Amniotic epithelial cell (primary cell): ENCODE measurements at regions not wholly inside any gene's neighbourhood (a gene's known extent, or its start where the extent isn't known, plus 50 kb on each side); places are given as distances from the start of the nearest gene placed in this dataset.

ENCODE experiments used
- DNase-seq: peaks from one replicate; pipeline ENCODE4 v3.0.0-alpha.2; 2010; ENCODE audit warnings: low read depth

GRCh38 chr4:60187428-60187827, 1012.7 kb upstream of the ADGRL3 start:
- DNase-seq: no peak

DNA sequence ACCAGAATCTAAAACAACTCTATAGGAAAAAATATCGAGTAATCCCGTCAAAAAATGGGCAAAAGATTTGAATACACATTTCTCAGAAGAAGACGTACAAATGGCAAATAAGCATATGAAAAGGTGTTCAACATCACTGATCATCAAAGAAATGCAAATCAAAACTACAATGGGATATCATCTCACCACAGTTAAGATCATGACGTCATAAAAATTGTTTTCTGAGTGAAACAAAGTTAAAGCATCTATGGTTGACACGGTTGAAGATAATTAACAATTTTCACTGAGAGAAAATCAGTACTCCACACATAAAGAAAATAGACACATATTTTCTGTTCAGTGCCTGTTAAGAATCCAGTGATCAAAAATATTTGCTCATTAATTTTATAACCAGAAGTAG, 1010.8 kb upstream of the ADGRL3 start:
- DNase-seq: no peak

- no peak for DNase-seq
Measured at GRCh38 chr4:60194214-60194613, 1005.9 kb upstream of the ADGRL3 start.

DNA sequence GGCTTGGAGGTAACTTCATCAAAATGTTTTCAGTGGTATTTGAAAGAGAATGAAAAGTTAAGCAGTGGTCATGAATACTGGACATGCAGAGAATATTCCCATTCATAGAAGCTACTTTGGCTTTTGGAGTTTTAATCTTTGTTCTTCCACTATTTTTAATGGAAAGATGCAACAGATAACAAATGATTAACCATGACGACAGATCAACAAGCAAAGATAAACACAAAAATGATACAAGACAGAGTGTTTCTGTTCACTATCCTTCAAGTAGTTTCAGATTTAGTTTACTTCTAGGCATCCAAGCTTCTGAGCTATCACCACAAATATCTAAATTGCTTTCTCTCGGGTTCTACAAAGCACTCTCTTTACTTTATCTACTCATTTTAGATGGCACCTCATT, 1004.9 kb upstream of the ADGRL3 start:
- peak; percentile 7 for DNase-seq

GRCh38 chr4:60201052-60201673, 999.0 kb upstream of the ADGRL3 start:
- DNase-seq: peak; percentile 55

GRCh38 chr4:60209588-60209987, 990.5 kb upstream of the ADGRL3 start:
- no peak for DNase-seq

- DNase-seq: no peak
Measured at GRCh38 chr4:60215906-60216305, 984.2 kb upstream of the ADGRL3 start.

DNA sequence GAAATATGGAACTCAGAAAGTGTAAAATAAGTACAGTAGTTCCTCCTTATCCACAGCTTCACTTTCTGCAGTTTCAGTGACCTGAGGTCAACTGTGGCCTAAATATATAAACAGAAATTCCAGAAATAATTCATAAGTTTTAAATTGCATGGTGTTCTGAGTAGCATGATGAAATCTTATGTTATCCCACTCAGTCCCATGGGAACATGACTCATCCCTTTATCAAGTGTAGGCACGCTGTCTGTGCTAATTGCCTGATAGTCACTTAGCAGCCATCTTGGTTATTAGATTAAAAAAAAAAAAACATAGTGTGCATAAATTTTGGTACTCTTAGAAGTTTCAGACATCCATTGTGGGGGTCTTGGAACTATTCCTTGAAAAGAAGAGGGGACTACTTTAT, 983.4 kb upstream of the ADGRL3 start:
- DNase-seq: peak; percentile 92

DNA sequence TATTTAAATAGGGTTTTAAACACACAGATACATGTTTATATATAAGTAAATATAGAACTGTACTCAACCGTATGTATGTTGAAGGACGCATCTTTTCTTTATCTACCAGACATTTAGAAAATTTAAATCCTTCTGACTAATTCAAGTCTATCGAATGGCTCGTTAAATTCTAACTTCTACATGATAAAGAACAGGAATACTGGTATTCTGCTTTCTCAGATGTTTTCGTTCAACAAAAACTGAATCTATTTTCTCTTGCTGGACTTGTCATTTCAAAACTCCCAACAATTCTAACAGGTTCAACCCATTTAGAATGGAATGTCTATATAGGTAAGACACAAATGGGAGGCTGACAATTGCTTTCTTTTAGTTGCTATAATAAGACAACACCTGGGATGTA, 978.3 kb upstream of the ADGRL3 start:
- no peak for DNase-seq

- peak; percentile 81 for DNase-seq
Measured at GRCh38 chr4:60223208-60223923, 976.8 kb upstream of the ADGRL3 start.

DNA sequence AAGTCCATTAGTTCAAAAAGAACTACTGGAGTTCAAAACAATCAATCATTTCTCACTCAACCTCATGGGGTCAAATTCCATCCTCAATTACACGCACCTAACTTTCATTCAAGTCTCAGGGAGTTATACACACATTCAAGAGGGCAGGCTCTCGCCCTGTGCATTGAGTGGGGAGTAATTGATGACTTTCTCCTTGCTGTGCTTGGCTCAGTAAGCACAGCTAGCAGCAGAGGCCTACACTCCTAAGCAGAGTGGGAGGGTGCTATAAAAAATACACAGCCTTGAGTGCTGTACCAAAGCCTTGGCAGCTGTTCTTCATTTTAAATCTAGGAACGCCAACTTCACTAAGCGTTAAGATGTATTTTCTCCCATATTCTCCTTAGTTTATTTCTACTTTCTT, 958.3 kb upstream of the ADGRL3 start:
- DNase-seq: no peak

- no peak for DNase-seq
Measured at GRCh38 chr4:60249784-60250183, 950.3 kb upstream of the ADGRL3 start.

- DNase-seq: no peak
Measured at GRCh38 chr4:60250657-60251056, 949.5 kb upstream of the ADGRL3 start.

DNA sequence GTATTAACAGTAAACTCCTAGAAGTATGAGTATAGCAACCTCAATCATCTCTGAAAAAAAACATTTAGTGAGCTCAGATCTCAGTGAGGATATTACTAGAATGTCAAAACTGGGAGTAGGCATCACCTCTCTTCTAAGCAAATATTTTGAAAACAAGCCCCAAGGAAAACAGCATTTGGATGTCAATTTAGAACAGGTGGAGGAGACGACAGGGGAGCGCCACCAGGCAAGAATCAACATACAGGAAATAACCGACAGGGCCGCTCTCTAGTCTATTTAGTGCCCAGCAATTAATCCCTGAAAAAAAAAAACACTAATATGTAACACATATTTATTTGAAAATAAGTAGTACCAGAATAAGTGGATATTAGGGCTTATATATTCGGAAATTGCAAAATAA, 940.3 kb upstream of the ADGRL3 start:
- no peak for DNase-seq

DNA sequence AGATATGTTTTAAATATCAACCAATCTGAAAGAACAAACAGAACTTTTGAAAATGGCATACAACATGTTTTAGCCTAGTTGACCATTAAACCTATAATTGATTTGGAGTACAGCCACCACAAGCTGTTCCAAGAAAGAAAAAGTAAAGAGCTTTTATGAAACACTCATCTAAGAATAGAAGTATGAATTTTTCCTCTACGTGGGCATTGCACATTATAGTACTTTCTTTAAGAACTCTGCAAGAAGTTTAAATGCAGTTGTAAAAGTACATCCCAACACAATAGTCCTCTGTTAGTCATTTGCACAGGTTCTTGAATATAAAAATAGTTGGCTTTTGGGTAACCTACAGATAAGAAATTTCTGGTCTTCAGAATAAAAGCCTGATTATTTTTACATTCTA, 933.6 kb upstream of the ADGRL3 start:
- DNase-seq: no peak

- DNase-seq: no peak
Measured at GRCh38 chr4:60296386-60296785, 903.7 kb upstream of the ADGRL3 start.

DNA sequence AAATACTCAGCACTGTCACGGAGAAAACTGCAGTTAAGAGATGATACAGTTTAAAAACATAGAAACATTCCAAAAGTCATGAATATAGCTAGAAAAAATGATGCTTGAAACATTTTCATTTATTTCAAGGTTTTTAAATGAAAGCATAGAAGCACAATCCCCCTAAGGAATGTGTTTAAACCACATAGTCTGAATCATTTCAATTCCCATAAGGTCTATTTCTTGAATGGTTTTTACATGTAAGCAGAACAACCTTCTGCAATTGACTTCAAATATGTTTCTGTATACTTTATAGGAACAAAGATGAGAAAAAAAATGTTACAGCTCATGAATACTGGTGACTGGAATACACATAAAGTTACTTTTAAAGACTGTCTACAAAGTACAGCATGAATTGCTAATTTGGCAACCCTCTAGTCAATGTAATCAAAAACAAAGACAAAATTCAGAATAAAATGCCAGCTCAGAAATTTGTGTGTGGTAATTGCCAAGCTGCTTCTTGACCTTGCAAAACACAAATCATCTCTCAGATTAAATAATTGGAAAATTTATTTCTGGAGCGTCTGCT, 886.4 kb upstream of the ADGRL3 start:
- DNase-seq: peak; percentile 4

GRCh38 chr4:60314416-60314815, 885.7 kb upstream of the ADGRL3 start:
- no peak for DNase-seq

- no peak for DNase-seq
Measured at GRCh38 chr4:60315586-60315985, 884.5 kb upstream of the ADGRL3 start.

DNA sequence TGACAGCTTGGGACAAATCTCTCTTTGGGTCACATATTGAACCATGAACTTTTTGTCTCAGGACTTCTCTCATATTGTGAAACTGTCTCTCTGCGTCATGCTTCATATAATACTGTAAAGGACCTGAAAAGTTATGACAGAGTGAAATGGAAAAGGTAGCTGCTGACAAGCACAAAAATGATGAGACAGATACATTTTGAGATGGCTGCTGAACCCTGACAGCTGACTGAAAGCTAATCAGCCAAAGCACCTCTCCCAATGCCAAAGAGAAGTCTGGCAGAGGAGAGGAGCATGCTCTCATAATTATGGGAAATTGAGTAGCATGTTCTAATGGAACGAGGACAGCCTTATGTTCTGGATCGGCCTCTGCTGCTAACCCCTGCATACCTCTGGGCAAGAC, 873.4 kb upstream of the ADGRL3 start:
- no peak for DNase-seq

GRCh38 chr4:60327651-60328050, 872.5 kb upstream of the ADGRL3 start:
- no peak for DNase-seq

DNA sequence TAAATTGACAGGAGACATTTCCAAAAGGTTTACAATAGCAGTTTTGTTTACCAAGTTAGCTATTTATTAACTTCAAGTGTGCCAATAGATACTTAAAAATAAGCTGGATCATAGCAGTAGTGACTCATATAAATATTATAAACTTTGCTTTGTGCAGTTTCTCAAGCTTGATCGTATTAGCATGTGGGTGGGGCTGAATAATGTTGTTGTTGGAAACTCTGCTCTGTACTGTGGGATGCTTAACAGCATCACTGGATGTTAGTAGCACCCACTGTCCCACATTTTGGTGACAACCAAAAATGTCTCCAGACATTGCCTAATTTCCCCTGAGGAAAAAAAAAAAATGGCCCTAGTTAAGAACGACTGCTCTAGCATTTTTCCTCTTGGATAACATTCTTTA, 855.2 kb upstream of the ADGRL3 start:
- no peak for DNase-seq

DNA sequence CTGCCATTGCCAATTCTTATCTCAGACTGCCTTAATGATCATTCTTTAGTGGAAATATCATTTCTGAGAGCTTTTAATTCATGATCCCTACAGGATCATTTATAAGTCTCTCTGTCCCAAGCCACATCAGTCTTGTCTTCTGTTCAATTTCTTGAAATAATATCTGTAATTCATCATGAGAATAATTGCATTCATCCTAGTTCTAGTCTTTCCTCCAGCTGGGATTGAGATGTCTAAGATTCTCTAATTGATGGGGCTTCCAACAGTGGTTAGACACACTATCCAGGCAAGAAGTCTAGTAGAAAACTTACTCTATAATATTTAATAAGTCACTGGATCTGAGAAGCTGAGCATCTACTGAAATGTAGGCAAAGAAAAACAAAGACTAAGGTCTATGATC, 854.7 kb upstream of the ADGRL3 start:
- no peak for DNase-seq
